GM06990 (cell line): ENCODE measurements at regions not wholly inside any gene's neighbourhood (a gene's known extent, or its start where the extent isn't known, plus 50 kb on each side); places are given as distances from the start of the nearest gene placed in this dataset.
"Not testable (repeated sequence)": the region's sequence is repeated elsewhere in the genome, so short reads cannot be mapped to it uniquely, and the experiment has no call there.

Experiments used
- DNase-seq: peaks from one replicate; pipeline ENCODE4 v3.0.0-alpha.2; 2011; ENCODE audit not compliant: insufficient read length; ENCODE audit errors: extremely low read depth
- H3K27me3 ChIP-seq: replicated peaks from 2 replicates; pipeline ENCODE4 v1.6.0; 2011; ENCODE audit warnings: low read length; ENCODE audit not compliant: control insufficient read depth, insufficient read depth
- H3K36me3 ChIP-seq: 2 replicates; pipeline ENCODE4 v1.5.1; 2011; ENCODE audit warnings: low read length; ENCODE audit not compliant: control insufficient read depth, insufficient read depth
- H3K4me3 ChIP-seq: replicated peaks from 2 replicates; pipeline ENCODE4 v1.5.1; 2011; ENCODE audit warnings: low read depth, mild to moderate bottlenecking, control low read depth, low read length
- CTCF ChIP-seq: IDR thresholded peaks from 2 replicates; pipeline ENCODE4 v1.5.1; 2011; ENCODE audit warnings: low read length, control low read depth, mild to moderate bottlenecking, inconsistent platforms; ENCODE audit not compliant: insufficient read depth, poor library complexity, severe bottlenecking

GRCh38 chr21:16117851-16118590 lies 388.2 kb downstream of the USP25 start:
- DNase-seq: no peak
- no peak overlapping the region for H3K4me3 ChIP-seq
- TF ChIP-seq CTCF: no peak
- H3K27me3 ChIP-seq: no peaks in the 10 kb centered on the region
- no peaks in the 10 kb centered on the region for H3K36me3 ChIP-seq

DNA sequence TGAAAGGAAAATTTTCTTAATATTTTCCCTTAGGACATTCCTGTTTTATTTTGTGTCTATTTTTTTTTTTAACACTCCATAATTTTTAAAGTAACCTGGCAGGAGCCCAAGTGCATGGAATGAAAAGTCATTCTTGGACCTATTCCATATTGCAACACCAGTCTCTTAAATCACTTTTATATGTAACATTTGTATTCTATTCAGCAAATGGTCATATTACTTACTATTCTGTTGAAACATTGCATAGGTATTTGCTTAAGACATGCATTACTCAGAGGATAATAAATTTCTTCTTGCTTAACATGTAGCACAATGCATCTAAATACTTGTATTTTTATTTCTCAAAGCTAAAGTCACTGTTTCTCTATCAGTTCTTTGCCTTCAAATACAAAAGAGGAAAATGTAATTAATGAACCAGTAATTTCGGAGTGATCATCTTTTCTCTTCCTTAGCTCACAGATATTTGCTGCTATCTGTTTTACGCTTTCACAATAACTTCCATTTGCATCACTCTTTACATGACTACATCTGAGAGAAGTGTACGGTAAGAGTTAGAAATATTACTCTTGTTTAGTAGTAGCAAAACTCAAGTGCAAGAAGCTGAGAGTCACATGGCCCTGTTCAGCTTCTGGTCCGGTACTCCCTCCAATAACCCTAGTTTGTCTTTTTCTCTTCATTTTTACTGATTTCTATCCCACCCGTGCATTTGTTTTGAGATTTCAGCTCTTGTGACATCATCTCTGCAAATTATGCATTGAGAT lies 394.8 kb downstream of the USP25 start:
- no peak for TF ChIP-seq CTCF
- H3K4me3 ChIP-seq: no peak overlapping the region
- H3K27me3 ChIP-seq: no peaks in the 10 kb centered on the region
- no peaks in the 10 kb centered on the region for H3K36me3 ChIP-seq
- no peak for DNase-seq

DNA sequence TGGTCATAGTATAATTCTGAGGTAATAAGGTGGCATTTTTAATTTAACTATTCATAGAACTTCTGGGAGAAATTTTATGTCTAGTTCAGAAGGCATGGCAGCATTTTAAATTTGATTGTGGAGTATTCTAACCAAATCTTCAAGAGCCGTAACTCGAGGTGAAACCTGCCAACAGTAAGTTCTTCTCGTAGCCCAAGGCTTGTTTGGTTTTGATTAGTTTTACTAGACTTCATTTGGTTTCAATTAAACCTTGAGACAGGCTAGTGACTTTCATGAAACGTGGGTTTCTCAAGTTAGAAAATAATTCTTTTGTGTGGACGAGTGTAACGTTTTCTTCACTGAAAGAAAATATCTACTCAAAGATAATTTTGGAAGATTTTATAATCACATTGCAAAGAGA lies 395.5 kb downstream of the USP25 start:
- Histone ChIP-seq H3K4me3 (no peak overlapping the region), H3K36me3 (no peaks in the 10 kb centered on the region), H3K27me3 (no peaks in the 10 kb centered on the region)
- no peak for DNase-seq
- TF ChIP-seq CTCF: no peak

GRCh38 chr21:16132453-16132852 lies 402.7 kb downstream of the USP25 start:
- DNase-seq, H3K27me3 ChIP-seq, H3K36me3 ChIP-seq, H3K4me3 ChIP-seq: not testable (repeated sequence)

GRCh38 chr21:16133248-16133647 lies 403.5 kb downstream of the USP25 start:
- no peak overlapping the region for H3K4me3 ChIP-seq
- no peaks in the 10 kb centered on the region for H3K36me3 ChIP-seq
- H3K27me3 ChIP-seq: no peaks in the 10 kb centered on the region
- no peak for TF ChIP-seq CTCF
- DNase-seq: no peak

DNA sequence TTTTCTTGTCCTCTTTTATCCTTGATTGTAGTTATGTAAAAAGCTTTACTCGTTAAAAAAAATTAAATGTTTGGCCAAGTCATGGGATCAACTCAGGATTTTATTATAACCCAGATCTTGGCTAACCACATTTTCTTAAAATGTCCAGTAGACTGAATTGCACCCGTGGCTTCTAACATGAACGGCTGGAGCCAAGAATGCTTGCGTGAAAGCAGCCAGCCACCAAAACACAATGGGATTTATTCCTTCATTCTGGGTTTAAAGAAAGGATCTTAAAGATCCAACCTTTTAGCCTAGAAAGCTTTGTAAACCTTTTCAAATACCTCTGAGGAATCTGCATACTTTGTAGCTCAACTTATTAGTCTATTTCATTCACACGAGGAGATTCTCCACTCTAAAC lies 404.4 kb downstream of the USP25 start:
- H3K36me3 ChIP-seq: no peaks in the 10 kb centered on the region
- TF ChIP-seq CTCF: no peak
- no peaks in the 10 kb centered on the region for H3K27me3 ChIP-seq
- no peak overlapping the region for H3K4me3 ChIP-seq
- DNase-seq: no peak
